CD4-positive, alpha-beta T cell treated with Interleukin-1 beta for 1 hour (primary cell): ENCODE measurements at regions not wholly inside any gene's neighbourhood (a gene's known extent, or its start where the extent isn't known, plus 50 kb on each side); places are given as distances from the start of the nearest gene placed in this dataset.

Source experiments
- DNase-seq, 2 donors: peaks; one replicate each; pipeline ENCODE4 v3.0.0-alpha.2; 2020 to 2022

DNA sequence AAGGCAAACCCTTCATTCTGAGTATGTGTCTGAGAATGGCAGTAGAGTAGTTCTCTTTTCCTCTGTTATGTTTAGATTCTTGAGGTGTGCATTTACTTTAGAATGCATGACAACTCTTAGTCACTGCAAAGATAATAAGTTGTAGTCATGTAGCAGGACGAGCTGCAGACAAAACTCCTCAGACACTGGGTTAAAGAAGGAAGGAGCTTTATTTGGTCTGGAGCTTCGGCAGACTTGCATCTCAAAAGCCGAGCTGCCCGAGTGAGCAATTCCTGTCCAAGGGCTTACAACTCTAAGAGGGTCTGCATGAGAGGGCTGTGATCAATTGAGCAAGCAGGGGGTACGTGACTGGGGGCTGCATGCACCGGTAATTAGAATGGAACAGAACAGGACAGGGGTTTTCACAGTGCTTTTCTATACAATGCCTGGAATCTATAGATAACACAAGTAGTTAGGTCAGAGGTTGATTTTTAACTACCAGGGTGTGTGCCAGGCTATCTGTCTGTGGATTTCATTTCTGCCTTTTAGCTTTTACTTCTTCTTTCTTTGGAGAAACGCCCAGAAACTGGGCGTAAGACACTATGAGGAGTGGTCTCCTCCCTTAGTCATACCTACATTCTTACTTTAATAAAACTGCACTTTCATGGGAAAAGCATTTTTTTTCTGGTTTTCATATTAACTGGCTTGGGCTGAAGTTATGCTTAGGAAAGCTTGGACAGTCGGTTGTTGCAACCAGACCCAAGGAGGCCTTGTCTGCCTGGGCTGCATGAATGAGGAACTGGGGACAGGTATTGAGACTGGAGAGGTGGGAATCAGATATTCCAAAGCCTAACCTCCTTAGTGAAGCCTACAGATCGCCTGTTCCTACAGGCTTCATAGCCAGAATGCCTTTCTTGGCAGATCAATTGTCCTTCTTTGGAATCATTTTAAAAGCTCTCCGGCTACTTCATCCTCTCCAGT lies 115.1 kb downstream of the RHOU start:
- DNase-seq, result no peak

DNA sequence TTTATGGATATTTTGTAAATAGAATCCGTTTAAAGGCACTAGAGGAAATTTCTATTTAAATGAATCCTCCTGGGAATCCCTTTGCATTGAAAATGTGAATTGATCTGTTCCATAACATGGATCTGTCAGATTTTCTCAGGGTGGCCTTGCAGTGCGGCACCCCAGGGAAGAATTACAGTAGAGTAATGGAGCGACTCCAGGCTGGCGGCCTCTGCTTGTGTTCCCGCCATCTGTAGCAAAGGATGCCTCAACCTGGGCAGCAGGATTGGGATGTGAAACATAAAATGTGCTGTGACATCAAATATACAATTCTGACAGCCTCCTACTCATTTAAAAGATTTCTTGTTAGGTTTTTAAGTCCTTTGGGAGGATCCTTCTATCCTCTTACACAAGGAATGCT lies 115.9 kb downstream of the RHOU start:
- no peak for DNase-seq

DNA sequence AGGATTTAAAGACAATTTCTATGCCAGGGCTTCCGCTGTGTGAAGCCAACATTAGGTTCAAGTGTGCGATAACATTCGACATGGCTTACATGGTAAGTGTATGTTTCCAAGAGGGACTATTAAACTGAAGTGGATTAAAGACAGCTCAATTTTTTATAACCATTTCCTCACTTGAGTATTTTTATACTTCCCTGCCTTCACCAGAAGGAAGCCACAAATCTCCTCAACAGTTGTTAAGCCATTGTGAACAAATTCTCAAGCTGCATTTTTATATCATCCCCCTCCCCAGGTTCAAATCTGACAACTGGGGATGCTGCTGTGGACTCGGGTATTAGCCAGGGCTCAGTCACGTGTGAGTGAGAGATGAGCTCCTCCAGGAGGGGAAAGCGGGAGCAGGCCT lies 116.3 kb downstream of the RHOU start:
- DNase-seq, result no peak

DNA sequence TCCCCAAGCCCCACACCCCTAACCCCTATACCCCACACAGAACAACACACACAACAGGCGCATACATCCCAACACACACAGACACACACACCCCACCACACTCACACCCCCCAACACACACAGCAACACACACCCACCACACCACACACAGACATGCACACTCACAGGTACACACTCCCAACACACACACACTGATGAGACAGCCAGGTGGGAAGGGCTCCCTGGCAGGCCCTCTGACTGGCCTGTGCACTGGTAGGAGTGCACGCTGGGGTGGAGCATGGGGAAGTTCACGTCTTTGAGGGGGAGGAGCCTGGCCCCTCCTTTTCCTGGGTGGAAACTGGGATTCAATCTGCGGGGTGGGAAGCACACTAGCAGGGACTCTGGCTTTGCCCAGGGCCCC lies 116.7 kb downstream of the RHOU start:
- no peak for DNase-seq

DNA sequence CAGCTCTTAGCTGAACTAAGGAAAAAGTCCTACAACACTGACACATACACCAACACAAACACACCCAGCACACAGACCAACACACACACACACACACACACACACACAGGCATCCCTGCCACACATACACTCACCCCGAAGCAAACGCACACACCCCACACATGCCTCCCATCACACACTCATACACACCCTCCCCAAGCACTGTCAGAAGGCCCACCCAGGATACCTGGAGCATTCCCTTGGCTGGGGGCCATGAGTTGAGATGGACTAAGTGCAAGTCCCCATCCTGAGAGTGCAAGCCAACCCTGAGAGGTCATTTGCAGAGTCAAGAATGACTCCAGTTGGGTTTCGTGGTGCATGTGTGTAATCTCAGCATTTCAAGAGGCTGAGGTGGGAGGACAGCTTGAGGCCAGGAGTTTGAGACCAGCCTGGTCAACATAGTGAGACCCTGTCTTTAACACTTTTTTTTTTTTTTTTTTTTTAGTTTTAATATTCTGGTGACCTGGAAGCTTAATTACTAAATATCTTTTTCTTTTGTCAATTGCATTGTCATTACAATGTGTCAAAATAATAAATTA lies 117.3 kb downstream of the RHOU start:
- DNase-seq, result no peak

DNA sequence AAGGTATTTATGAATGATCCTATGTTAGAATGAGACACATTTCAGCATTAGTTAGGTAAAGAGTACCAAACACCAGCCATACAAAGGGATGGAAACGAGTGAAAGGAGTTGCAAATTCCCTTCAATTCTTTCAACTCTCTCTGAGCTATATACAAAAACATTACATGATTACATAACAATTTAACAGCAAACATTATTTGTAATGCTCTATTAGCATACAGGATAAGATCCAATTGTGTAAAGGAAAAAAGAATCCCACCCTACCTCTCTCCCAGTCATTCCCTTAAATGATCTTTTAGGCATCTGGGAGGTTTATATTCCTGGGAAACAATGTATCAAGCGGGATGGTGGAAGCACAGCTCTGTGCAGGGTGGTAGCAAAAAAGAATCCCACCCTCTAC lies 117.9 kb downstream of the RHOU start:
- no peak for DNase-seq

DNA sequence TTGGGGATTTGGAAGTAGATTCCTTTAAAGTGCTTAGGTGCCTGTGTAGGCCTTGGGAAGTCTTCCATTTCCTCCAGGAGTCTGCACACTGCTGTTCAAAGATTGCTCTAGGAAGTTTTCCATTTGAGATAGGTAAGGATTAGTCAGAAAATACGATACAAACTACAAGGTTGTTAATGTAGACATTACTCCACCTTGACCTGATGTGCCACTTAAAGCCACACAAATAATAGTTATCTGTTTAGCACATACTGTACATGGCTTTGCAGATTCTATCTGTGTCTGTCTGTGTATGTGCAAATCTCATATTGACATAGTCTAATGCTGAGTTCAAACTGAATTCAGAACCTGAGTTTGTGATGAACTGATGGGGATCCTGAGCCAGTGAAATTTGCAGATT lies 118.4 kb downstream of the RHOU start:
- DNase-seq, result no peak

DNA sequence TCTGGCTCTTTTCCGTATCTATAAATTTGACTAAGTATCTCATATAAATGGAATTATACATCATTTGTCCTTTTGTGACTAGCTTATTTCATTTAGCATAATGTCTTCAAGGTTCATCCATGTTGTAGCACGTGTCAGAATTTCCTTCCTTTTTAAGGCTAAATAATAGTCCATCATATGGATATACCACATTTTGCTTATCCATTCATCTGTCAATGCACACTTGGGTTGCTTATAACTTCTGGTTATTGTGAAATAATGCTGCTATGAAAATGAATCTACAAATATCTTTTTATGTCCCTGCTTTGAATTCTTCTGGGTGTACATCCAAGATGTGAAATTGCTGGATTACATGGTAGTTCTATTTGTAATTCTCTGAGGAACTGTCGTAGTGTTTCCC lies 119.6 kb downstream of the RHOU start:
- no peak for DNase-seq

DNA sequence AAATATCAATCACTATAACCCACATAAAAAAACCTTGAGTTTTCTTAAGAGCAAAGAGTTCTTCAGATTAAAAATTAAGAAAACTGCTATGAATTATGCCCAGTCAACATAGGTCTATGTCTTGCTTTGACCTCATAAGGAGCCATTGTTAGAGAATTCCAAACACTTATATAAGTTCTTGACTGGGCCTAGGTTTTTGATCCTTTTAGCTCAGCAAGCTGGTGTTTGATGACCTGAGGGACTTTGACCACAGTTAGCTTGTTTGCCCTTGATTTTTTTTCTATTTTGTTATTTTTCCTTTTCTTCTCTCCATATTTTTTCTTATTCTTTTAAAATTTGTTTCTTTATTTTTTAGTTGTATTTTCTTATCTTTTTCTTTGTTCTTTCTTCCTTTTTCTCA lies 122.3 kb downstream of the RHOU start:
- no peak for DNase-seq

DNA sequence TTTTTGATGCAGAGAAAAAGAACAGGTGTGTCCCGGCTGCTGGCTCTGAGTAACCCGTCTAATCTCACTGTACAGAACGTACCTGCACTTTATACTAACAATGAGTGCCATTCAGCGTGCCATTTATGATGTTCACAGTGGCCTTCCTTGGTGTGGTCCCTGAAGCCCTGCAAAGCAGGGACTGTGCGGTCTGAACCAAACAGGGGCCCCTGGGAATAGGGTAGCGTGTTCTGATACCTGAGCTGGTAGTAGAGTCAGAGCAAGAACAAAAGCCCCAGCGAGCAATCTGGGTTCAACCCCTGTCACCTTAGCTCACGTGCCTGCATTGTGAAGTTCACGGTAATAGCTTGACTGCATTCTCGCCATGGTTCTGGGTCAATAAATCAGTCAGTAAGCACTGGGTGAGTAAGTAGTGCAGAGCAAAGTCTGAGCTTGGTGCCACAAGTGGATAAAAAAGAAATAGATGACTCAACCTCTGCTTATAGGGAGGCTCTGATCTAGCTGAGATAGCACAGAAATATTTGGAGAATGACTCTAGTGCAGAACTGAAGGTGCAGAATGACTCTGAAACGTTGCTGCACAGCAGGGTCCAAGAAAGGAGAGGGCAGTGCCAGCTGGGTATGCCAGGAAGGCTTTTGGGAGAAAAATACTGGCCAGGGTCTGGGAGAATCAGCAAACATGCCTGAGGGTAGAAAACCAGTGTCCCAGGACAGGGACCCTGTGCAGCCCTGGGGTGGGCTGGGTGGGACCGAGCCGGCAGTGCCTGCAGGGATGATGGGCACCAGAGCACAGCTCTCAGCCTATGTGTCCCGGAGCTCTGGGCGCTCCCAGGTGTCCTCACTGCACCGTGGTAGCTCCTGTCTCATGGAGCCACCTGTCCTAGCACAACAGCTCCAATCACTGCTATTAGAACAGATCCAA lies 125.9 kb downstream of the RHOU start:
- DNase-seq, result no peak

DNA sequence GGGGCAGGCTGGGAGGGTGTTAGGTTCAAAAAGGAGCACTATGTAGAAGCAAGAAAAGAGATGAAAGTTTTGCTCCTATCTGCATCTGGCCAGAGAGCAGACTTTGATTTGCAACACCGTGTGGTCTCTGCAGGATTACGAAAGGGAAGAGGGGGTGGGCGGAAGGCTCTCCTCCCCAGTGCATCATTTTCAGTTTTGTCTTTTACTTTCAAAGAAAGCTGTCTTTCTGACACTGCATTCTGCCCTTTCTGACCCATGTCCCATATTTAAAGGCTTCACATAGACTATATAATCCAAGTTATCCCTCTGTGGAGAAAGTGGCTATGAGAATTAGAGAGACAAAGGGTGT lies 126.5 kb downstream of the RHOU start:
- no peak for DNase-seq

DNA sequence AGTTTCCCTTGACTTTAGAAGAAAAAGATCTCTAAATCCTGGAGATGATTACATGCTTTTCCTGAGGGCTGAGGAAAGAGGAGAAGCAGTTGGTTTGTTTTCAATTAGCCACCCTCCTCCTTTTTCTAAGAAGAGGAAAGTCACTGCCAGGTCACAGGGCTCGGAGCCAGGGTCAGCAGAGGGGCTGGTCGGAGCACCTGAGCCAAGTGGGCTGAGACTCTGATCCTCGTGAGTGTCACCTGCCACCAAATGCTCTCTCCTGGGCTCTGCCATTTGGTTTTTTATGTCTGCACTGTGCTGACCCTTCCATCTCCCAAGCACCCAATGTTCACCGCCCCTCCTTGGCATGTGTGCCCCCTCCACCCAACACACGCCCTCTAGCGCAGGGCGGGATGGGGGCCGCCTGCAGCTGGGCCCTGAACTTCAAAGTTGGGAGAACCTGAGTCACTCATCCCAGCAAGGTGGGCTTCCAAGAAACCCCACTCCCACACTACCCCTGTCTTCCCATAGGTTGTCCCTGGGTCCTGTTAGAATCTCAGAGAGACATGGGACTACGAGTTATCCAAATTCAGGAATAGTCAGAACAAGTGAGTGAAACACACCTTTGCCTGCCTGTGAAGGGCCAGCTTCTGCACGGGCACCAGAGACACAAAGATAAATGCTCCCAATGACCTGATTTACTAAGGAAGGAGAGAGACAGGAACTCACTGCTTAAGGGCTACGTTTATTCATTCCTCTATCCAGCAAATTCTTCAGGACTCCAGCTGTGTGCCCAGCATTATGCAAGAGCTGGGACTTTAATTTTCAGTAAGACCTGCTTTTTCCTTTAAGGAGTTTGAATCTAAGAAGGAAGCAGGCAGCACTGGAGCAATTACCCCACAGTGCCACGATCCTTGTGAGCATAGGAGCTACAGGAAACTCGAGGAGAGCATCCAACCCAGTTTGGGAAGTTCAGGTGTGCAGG lies 127.5 kb downstream of the RHOU start:
- no peak for DNase-seq

DNA sequence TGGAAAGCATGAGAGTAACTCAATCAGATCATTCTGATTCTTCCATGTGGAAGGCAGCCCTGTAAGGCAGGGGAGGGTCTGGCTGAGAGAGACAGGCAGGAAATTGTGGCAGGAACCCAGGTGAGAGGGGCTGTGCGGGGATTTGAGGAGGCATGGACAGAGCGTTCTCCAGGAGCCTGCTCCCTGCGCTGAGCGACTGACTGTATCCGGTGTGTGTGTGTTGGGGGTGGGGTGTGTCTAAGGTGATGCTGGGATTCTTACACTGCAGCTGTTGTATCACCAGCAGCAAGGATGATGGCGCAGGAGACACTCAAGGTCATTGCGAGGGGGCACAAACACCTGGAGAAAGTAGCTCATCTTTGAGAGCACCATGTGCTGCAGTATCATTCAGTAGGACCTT lies 128.5 kb downstream of the RHOU start:
- no peak for DNase-seq

DNA sequence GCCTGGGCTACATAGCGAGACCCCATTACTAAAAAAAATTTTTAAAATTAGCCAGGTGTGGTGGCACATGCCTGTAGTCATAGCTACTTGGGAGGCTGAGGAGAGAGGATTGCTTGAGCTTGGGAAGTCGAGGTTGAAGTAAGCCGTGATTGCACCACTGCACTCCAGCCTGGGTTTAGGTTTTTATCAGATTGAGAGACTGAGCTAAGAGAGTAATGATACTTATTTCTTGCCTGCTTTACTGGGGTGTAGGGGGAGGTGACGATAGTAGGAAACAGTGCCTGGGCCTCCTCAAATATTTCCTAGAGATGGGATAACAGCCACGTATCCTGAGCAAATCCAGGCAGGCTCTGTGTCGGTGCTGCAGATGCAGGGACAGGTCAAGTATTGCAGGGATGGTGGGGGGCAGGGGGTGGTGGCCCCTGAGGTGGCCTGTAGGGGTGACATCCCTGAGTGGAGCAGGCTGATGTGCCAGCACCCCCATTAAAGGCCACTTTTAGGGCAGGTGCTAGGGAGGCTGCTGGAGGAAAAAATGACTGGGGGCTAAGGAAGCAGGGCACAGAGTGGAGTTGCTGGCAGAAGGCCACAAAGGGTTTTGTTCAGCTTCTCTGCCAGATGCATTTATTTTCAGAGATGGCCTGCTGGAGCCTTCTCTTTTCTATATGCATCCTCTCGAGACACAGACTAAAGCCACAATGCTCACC lies 130.5 kb downstream of the RHOU start:
- no peak for DNase-seq

DNA sequence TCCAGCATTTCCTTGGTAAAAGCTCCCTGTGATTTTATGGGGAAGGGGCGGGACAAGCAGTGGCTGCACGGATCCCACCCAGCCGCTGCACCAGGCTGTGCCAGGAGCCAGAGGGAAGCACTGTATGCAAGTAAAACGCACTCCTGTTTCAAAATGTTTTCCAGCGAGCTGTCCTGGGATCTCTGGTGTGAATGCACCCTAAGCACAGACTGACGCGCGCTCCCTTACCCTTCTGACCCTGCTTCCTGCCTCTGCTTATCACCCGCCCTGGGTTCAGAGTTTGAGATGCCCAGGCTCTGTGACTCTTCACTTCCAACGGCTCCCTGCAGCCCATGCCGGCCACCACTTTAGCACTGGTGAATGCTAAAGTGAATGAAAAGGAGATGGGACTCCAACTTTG lies 131.2 kb downstream of the RHOU start:
- no peak for DNase-seq

DNA sequence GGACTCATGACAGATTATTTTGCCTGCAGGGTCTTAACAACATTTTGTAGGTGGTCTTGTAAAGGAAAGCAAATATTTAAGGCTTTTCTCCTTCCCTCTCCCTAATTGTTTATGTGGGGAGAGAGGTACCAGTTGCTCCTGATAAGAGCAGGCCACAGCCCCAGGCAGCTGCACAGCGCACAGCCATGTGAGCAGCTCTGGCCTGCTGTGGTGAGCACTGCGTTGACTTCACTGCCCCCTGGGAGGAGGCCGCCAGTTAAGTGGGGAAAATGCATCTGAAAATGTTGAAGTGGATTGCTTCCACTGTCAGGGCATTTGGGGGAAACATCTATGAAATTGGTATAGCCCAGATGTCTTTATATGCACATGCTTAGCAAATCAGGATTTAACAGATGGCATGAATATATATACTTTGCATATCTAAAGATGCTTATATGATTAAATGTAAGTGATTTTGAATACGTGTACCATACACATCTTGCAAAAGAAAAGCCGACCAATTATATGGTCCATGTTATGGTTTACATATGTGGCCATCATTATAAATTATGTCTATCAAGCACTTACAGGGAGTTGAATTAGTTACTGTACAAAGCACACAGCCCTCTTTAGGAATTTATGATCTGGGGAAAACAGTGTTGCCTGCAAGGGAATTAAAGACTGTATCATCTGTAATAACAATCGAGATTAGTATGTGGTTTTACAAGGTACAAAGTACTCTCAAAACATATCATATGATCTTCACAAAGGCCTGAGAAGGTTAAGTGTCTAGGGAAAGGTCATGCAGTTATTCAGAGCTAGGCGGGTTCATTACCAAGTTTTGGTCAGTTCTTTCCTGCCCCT lies 132.1 kb downstream of the RHOU start:
- no peak for DNase-seq

DNA sequence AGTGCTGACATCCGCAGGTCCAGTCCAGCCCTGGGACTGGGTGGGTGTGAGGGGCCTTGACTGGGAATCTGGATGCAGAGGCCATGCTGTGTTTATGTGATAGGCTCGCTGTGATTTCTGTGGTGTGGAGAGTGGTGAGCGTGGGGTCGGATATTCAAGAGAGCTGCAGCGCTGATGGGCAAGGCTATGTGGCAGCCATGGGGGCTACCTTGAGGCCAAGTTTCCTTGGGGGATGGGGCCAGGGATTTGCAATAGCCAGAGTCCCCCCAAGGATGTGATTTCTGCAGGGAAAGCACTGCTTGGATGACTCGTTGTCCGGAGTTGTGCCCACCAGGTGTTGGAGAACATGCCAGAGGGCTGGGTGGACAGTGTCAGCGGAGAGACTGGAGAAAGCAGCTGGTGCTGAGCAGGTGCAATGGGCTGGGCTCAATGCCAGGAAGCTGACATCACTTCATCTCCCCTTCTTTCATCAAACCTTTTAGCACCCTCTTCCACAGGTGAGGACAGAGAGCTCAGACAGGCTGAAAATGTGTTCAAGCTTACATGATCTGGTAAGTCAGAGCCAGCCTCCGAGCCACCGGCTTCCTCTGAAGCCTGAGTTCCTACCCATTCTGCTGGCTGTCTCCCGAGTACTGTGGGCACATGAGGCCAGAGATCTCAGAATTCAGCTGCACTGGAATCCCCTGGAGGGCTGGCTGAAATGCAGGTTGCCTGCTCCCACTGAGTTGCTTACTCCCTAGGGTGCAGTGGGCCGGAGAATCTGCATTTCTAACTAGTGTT lies 132.9 kb downstream of the RHOU start:
- DNase-seq, result no peak

DNA sequence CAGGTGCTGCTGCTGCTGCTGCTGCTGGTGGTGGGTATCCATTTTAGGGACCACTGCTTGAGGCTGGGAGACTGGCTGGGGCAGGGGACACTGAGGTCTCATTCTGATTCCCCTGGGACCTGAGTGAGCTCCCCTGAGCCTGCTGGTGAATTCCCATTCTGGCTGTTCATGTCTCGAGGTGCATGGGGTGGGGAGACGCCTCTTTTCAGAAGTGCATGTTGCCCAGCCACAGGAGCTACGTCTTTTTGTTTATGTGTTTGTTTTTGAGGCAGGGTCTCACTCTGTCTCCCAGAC lies 133.4 kb downstream of the RHOU start:
- no peak for DNase-seq

DNA sequence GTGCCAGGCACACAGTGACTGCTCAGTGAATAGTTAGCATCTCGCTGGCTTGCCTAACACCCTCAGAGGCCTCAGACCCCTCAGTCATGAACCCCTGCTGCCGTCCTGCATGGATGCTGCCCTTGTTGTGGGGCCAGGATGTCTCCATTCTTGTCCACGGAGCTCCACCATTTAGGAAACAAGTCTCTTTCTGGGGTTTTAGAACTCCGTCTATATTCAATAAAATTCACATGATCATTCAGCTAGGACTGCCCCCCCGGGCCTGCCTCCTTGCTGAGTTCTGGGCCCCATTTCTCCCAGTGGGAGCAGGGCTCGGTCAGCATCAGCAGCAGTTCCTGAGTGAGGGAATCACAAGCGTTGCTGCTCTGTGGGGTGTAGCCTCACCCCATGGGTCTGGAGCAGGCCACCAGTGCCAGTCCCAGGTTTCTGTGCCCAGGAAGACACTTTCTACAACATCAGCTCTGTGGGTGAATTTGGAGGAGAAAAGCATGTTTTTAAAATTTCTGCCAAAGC lies 134.1 kb downstream of the RHOU start:
- DNase-seq, result no peak
